Left colon (tissue), 2 donors: ENCODE measurements at regions not wholly inside any gene's neighbourhood (a gene's known extent, or its start where the extent isn't known, plus 50 kb on each side); places are given as distances from the start of the nearest gene placed in this dataset.
"Not testable (repeated sequence)": the region's sequence is repeated elsewhere in the genome, so short reads cannot be mapped to it uniquely, and the experiment has no call there.

Experiments used
- ATAC-seq: fragments of 200-7000 bp; cut with Tn5 transposase; one replicate; pipeline ENCODE4 v1.9.1; 2020; ENCODE audit warnings: mild to moderate bottlenecking, moderate library complexity
- DNase-seq, 2 donors: peaks; one replicate each; pipeline ENCODE4 v3.0.0-alpha.2; 2020
- intact Hi-C, 2 donors: fragments of 100-400 bp; cut with DNase I in 1 of 2; cut with micrococcal nuclease in 1 of 2; formaldehyde crosslinking; loops; one replicate each; pipeline versions ENCODE4 v1.11.2 to v1.14.0; 2022; cut with DNase I, micrococcal nuclease
- donor health status: DM: no; HTN: no; CAD: no.
- donor health status: DM: yes; HTN: yes; CAD: no.

GRCh38 chr5:127206320-127207113 lies 84.1 kb upstream of the MEGF10 start:
- no peak for ATAC-seq
- DNase-seq: no peak

DNA sequence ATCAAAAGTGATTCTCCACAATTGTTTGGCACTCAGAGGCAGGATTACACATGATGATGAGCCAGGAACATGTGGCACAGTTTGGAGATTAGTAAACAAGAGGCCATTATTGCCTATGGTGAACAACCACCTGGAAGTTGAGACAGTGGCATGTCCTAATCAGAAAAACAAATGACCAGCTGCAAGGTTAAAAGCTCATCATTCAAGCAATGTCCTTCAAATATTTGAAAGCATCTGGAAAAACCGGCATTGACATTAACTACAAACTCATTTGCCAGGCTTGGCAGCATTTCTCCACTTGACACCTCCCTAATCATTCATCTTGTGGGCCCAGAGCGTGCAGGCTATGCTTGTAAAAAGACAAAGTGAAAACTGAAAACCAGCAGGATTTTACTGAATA lies 80.6 kb upstream of the MEGF10 start:
- no peak for ATAC-seq
- no peak for DNase-seq
- intact Hi-C loops: no loop called here

More at GRCh38 chr5:127206320-127207113, 84.1 kb upstream of the MEGF10 start:
- intact Hi-C loops: no loop called here

- ATAC-seq (no peak), DNase-seq (no peak)
- intact Hi-C loops: no loop called here
Observed at GRCh38 chr5:127213231-127213630, 77.4 kb upstream of the MEGF10 start.

DNA sequence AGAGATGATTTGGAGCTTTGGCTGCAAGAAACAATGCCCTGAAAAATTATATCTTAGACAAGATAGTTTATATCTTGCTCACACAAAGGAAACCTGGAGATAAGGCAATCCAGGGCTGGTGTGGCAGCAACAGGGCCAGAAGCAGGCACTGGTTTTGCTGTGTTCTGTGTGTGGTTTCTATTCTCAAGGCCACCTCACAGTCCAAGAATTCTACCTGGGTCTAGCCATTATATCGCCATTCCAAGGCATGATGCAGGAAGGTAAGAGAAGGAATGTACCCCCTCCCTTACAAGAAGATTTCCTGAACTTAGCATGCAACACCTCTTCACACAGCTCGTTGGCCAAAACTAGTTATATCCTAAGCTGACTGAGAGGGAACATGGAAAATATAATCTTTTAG lies 74.5 kb upstream of the MEGF10 start:
- intact Hi-C loops: no loop called here

GRCh38 chr5:127216898-127217675 lies 73.5 kb upstream of the MEGF10 start:
- intact Hi-C loops: no loop called here
- DNase-seq: no peak
- ATAC-seq: no peak

More for the DNA sequence above, 74.5 kb upstream of the MEGF10 start:
- no peak for ATAC-seq
- DNase-seq: no peak

DNA sequence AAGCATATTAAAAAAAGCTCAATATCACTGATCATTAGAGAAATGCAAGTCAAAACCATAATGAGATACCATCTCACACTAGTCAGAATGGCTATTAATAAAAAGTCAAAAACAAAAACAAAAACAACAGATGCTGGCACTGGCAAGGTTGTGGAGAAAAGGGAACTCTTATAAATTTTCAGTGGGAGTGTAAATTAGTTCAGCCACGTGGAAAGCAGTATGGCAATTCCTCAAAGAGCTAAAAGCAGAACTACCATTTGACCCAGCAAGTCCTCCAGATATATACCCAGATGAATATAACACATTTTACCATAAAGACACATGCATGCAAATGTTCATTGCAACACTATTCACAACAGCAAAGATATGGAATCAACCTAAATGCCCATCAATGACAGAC lies 68.7 kb upstream of the MEGF10 start:
- DNase-seq, intact Hi-C loops, ATAC-seq: not testable (repeated sequence)

DNA sequence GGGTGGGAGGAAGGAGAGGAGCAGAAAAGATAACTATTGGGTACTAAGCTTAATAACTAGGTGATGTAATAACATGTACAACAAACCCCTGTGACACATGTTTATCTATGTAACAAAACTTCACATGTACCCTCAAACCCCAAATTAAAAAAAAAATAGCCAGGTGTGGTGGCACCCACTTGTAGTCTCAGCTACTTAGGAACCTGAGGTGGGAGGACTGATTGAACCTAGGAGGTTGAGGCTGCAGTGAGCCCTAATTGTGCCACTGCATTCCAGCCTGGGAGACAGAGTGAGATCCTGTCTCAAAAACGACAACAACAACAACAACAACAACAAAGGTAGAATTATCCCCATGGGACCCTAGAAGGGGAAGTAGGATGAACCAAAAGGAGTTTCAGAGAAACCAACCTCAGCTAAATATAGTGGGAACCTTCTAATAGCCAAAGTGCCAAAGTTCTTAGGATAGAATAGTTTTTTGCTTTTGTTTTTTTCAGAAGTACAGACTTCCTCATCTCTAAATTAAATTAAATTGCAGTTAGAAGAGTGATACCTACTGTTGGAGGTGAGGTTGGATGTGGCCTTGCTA lies 67.9 kb upstream of the MEGF10 start:
- ATAC-seq, intact Hi-C loops, DNase-seq: not testable (repeated sequence)

- DNase-seq: no peak
- no peak for ATAC-seq
- intact Hi-C loops: no loop called here
Observed at GRCh38 chr5:127223256-127223974, 67.2 kb upstream of the MEGF10 start.

GRCh38 chr5:127227881-127228280 lies 62.7 kb upstream of the MEGF10 start:
- intact Hi-C loops: no loop called here
- no peak for ATAC-seq

DNA sequence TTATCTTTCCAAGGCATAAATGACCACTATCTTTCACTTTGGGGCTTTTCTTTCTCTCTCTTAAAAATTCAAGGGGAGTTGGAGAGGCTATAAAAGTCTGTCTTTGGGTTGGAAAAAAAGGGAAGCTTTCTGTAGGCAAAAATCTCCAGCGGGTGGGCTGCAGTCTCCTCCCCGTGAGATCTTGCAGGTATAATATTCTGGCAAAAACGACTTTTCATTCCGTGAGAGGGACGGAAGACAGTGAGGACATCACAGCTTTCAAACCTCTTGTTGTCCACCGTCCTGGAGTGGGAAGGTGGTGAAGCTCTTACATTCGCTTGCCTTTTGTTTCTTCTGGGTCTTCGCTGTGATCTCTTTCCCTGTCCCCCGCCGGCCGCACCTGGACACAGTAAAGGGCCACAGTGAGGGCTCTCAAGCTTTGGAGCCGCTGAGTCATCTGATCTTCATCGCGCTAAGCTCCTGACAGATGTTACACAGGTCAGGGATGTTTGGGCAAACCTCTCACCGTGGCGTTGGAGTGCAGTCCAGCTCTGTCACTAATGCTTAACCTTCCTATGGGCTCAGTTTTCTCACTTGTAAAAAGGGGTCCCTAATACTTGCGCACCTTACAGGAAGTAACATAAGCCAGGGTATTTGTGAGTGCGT lies 61.9 kb upstream of the MEGF10 start:
- peak in 1 of 2 donors; percentile 16 for DNase-seq
- intact Hi-C loops: no loop called here
- ATAC-seq: no peak

More at GRCh38 chr5:127227881-127228280, 62.7 kb upstream of the MEGF10 start:
- DNase-seq: no peak

DNA sequence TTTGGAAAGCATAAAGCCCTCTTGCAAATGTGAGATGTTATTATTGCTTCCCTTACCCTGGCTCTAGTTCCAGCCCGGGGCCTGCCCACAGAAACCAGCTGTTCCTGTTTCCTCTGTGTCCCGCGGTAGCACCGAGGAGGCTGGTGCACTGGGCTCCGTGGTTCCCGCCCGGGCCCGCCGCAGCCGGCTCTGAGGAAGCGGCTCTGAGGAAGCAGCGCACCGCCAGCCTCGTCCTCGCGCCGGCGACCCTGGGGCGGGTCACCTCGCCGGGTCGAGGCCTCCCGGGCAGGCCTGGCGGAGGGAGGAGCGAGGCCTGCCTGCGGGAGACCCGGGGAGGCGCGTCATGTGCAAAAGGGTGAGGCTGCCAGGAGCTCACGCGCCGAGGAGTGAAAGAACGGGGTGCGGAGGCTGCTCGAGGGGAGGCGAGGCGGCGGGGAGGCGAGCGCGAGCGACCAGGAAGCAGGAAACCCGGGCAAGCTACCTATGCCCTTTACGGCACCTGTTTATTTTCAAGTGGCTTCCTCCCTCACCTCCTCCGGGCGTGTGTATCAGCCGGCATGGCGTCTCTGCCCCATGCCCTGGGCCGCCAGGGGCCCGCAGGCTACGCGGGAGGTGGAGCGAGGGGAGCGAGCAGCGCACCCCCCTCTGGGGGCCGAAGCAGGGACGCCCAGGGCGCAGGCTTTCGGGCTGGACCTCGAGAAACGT lies 61.3 kb upstream of the MEGF10 start:
- ATAC-seq: peak; percentile 92
- intact Hi-C loops: no loop called here
- peak; percentile 65 to 75 for DNase-seq

GRCh38 chr5:127231118-127231517 lies 59.5 kb upstream of the MEGF10 start:
- intact Hi-C loops: no loop called here
- DNase-seq (no peak), ATAC-seq (no peak)

- intact Hi-C loops: no loop called here
- ATAC-seq (no peak), DNase-seq (no peak)
Observed at GRCh38 chr5:127233590-127233989, 57.0 kb upstream of the MEGF10 start.

DNA sequence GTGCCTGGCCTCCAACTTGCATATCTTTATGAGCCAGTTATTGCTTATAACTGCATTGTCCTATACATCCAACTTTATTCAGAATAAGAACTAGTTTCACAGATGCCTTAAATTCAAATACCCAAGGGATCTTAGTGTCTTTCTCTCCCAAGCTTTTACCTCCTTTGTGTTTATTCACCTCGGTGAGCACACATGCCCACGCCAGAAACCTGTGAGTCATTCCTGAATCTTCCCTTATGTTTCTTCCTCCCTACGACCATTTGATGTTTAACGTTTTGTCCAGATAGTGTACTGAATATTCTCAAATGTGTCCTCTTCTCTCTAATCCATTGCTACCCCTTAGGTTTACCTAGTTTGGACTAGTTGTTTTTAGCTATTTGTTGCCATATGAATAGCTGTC lies 55.5 kb upstream of the MEGF10 start:
- ATAC-seq (no peak), DNase-seq (no peak)
- intact Hi-C loops: no loop called here

- intact Hi-C loops: no loop called here
- no peak for ATAC-seq
- DNase-seq: no peak
Observed at GRCh38 chr5:127236254-127236653, 54.3 kb upstream of the MEGF10 start.
